Uterus (tissue), 3 donors: ENCODE measurements at regions not wholly inside any gene's neighbourhood (a gene's known extent, or its start where the extent isn't known, plus 50 kb on each side); places are given as distances from the start of the nearest gene placed in this dataset.
"Not testable (repeated sequence)": the region's sequence is repeated elsewhere in the genome, so short reads cannot be mapped to it uniquely, and the experiment has no call there.

Source experiments
- DNase-seq, 2 donors: peaks; one replicate each; pipeline ENCODE4 v3.0.0-alpha.2; 2019 to 2020
- H3K27ac ChIP-seq, 2 donors: fragments of 200-600 bp; sonication (generic); 1 replicate in 1 of 2; 2 replicates in 1 of 2; pipeline ENCODE4 v1.5.1; 2016 to 2018
- H3K27me3 ChIP-seq, 2 donors: fragments of 200-600 bp; sonication (generic); one replicate each; pipeline ENCODE4 v1.5.1; 2018 to 2019; ENCODE audit warnings: control low read depth in 1 of 2
- H3K36me3 ChIP-seq, 2 donors: fragments of 200-600 bp; sonication (generic); one replicate each; pipeline ENCODE4 v1.5.1; 2019; ENCODE audit warnings: control low read depth in 1 of 2
- H3K4me1 ChIP-seq, 2 donors: fragments of 200-600 bp; sonication (generic); one replicate each; pipeline ENCODE4 v1.5.1; 2018 to 2019; ENCODE audit warnings: control low read depth in 1 of 2
- H3K4me3 ChIP-seq, 2 donors: fragments of 200-600 bp; sonication (generic); 1 replicate in 1 of 2; 2 replicates in 1 of 2; pipeline ENCODE4 v1.5.1; 2018 to 2019; ENCODE audit warnings: mild to moderate bottlenecking in 1 of 2
- H3K9me3 ChIP-seq, 2 donors: fragments of 200-600 bp; sonication (generic); one replicate each; pipeline ENCODE4 v1.5.1; 2019; ENCODE audit warnings: control low read depth in 1 of 2
- CTCF ChIP-seq, 4 experiments: fragments of 200-600 bp in 2 of 4; fragments of 450-650 bp in 2 of 4; sonication (generic) in 2 of 4; IDR thresholded peaks; one replicate each; pipeline ENCODE4 v1.5.1; 2016 to 2019; ENCODE audit warnings: antibody characterized with exemption in 4 of 4, mild to moderate bottlenecking in 2 of 4, moderate library complexity in 1 of 4
- POLR2A ChIP-seq, 2 donors: fragments of 450-650 bp; IDR thresholded peaks; one replicate each; pipeline ENCODE4 v1.6.1; 2016; ENCODE audit warnings: antibody characterized with exemption in 2 of 2, mild to moderate bottlenecking in 1 of 2, moderate library complexity in 1 of 2
- intact Hi-C: fragments of 100-400 bp; cut with DNase I; formaldehyde crosslinking; loops from one replicate; pipeline ENCODE4 v1.15.1; 2023; ENCODE audit warnings: low total_unique reads
- donor health status: DM: yes; HTN: yes; CAD: no.

- Histone ChIP-seq H3K9me3 (no peaks in the 10 kb centered on the region), H3K27me3 (no peaks in the 10 kb centered on the region), H3K27ac (no peak overlapping the region), H3K36me3 (no peaks in the 10 kb centered on the region), H3K4me3 (no peak overlapping the region), H3K4me1 (no peaks in the 10 kb centered on the region)
- intact Hi-C loops, result no loop called here
- TF ChIP-seq CTCF (IDR thresholded peaks at IDR 0.05), result no peak
- DNase-seq, result no peak
Observed at GRCh38 chr6:99711925-99712324, 105.3 kb downstream of the PRDM13 start.

DNA sequence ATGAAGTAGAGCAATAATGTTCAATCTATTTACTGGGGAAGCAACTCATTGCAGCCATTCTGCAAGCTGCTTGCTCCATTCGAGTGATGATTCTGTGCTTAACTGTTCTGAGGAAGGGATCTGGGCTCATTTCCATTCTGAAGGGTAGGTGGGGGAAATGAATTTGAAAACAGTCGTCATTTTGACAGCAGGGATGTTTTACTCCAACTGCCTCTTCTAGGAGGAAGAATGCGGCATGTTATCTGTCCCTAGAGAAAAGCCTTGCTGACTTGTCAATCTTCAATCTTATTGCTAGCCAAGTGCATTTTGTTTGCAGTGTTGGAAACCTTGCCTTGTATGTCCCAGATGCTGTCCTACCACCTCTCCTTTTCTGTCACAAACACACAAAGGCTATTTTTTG is 105.9 kb downstream of the PRDM13 start:
- DNase-seq, result no peak
- Histone ChIP-seq H3K27me3 (no peaks in the 10 kb centered on the region), H3K27ac (no peak overlapping the region), H3K4me1 (no peaks in the 10 kb centered on the region), H3K4me3 (no peak overlapping the region), H3K36me3 (no peaks in the 10 kb centered on the region), H3K9me3 (no peaks in the 10 kb centered on the region)
- no peak for TF ChIP-seq CTCF (IDR thresholded peaks at IDR 0.05)
- TF ChIP-seq POLR2A (IDR thresholded peaks at IDR 0.05), result no peak
- intact Hi-C loops, result no loop called here

- H3K9me3 ChIP-seq, intact Hi-C loops, H3K27me3 ChIP-seq, H3K36me3 ChIP-seq, DNase-seq, H3K4me3 ChIP-seq, H3K27ac ChIP-seq, H3K4me1 ChIP-seq: not testable (repeated sequence)
Observed at GRCh38 chr6:99722043-99722442, 115.4 kb downstream of the PRDM13 start.

- H3K27ac ChIP-seq, intact Hi-C loops, H3K27me3 ChIP-seq: not testable (repeated sequence)
Observed at GRCh38 chr6:99730237-99730636, 123.6 kb downstream of the PRDM13 start.

GRCh38 chr6:99736302-99736701 is 129.7 kb downstream of the PRDM13 start:
- H3K4me3 ChIP-seq, result no peak overlapping the region
- peaks cover 0 to 4% of the 10 kb centered on the region in 2 donors for H3K27me3 ChIP-seq
- no peak for DNase-seq
- intact Hi-C loops, result no loop called here
- TF ChIP-seq POLR2A (IDR thresholded peaks at IDR 0.05), result no peak
- H3K36me3 ChIP-seq, result no peaks in the 10 kb centered on the region
- H3K4me1 ChIP-seq, result no peaks in the 10 kb centered on the region
- H3K27ac ChIP-seq, result no peak overlapping the region
- no peaks in the 10 kb centered on the region for H3K9me3 ChIP-seq

More at GRCh38 chr6:99730237-99730636, 123.6 kb downstream of the PRDM13 start:
- DNase-seq, H3K4me3 ChIP-seq, H3K4me1 ChIP-seq, H3K36me3 ChIP-seq, H3K9me3 ChIP-seq: not testable (repeated sequence)

- Histone ChIP-seq H3K4me1 (no peaks in the 10 kb centered on the region), H3K27me3 (peaks cover 0 to 4% of the 10 kb centered on the region in 2 donors), H3K4me3 (no peak overlapping the region), H3K36me3 (no peaks in the 10 kb centered on the region), H3K9me3 (no peaks in the 10 kb centered on the region), H3K27ac (no peak overlapping the region)
- intact Hi-C loops, result no loop called here
- TF ChIP-seq POLR2A (IDR thresholded peaks at IDR 0.05) (no peak), CTCF (IDR thresholded peaks at IDR 0.05) (no peak)
- DNase-seq, result no peak
Observed at GRCh38 chr6:99739526-99739925, 132.9 kb downstream of the PRDM13 start.

DNA sequence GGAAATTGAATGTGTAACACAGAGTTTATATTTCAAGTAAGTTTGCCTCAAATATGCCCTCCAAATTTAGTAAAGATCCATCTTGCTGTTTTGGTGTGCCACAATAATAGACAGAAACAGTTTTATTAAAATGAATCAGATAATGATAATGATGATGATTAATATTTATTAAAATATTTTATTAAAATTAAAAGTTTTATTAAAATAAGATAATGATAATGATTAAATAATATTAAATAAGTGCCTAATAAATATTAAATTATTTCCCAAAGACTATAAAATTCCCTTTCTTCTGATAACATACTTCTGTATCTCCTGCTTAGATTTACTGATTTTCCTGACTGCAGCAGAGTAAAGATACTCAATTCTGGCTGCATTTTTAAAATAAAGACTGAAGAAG is 134.5 kb downstream of the PRDM13 start:
- Histone ChIP-seq H3K27me3 (peaks cover 0 to 4% of the 10 kb centered on the region in 2 donors), H3K27ac (no peak overlapping the region), H3K9me3 (no peaks in the 10 kb centered on the region), H3K36me3 (no peaks in the 10 kb centered on the region), H3K4me1 (no peaks in the 10 kb centered on the region), H3K4me3 (no peak overlapping the region)
- intact Hi-C loops, result no loop called here
- DNase-seq, result no peak
- no peak for TF ChIP-seq CTCF (IDR thresholded peaks at IDR 0.05)
- TF ChIP-seq POLR2A (IDR thresholded peaks at IDR 0.05), result no peak
